Activated CD8-positive, alpha-beta memory T cell treated with anti-CD3 and anti-CD28 coated beads for 48 hours (primary cell): ENCODE measurements at regions not wholly inside any gene's neighbourhood (a gene's known extent, or its start where the extent isn't known, plus 50 kb on each side); places are given as distances from the start of the nearest gene placed in this dataset.
"Not testable (repeated sequence)": the region's sequence is repeated elsewhere in the genome, so short reads cannot be mapped to it uniquely, and the experiment has no call there.

Experiments used
- DNase-seq, 3 experiments: peaks; one replicate each; pipeline ENCODE4 v3.0.0-alpha.2; 2020; ENCODE audit warnings: low read depth in 2 of 3, low spot score in 2 of 3

DNA sequence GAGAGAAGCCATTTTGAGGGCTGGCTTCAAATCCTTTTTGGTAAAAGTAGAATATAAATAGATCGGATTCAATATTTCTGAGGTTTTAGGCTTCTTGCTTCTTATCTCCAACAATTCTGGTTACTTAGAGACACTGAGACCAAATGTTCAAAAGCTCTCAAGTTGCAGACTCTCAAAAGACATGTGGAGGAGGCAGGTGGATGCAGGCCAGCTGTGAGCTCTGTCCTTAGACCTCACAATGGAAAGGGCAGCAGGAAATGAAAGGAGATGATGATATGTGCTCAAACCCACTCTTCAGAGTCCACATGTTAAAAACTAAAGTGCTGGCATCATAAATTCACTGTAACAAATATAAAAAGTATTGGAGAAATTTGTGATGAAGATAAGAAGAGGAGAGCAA is 424.9 kb upstream of the ALCAM start:
- DNase-seq = no peak

- no peak for DNase-seq
Observed at GRCh38 chr3:104943974-104944373, 422.7 kb upstream of the ALCAM start.

DNA sequence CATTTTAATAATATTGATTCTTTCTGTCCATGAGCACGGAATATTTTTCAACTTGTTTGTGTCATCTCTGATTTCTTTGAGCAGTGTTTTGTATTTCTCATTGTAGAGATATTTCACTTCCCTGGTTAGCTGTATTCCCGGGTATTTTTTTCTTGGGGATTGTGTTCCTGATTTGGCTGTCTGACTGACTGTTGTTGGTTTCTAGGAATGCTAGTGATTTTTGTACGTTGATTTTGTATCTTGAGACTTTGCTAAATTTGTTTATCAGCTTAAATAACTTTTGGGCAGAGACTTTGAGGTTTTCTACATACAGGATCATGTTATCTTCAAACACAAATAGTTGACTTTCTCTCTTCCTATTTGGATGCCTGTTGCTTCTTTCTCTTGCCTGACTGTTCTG is 418.8 kb upstream of the ALCAM start:
- DNase-seq = no peak

- not testable (repeated sequence) for DNase-seq
Observed at GRCh38 chr3:104949810-104950209, 416.9 kb upstream of the ALCAM start.

- DNase-seq = no peak
Observed at GRCh38 chr3:104951426-104951825, 415.3 kb upstream of the ALCAM start.

DNA sequence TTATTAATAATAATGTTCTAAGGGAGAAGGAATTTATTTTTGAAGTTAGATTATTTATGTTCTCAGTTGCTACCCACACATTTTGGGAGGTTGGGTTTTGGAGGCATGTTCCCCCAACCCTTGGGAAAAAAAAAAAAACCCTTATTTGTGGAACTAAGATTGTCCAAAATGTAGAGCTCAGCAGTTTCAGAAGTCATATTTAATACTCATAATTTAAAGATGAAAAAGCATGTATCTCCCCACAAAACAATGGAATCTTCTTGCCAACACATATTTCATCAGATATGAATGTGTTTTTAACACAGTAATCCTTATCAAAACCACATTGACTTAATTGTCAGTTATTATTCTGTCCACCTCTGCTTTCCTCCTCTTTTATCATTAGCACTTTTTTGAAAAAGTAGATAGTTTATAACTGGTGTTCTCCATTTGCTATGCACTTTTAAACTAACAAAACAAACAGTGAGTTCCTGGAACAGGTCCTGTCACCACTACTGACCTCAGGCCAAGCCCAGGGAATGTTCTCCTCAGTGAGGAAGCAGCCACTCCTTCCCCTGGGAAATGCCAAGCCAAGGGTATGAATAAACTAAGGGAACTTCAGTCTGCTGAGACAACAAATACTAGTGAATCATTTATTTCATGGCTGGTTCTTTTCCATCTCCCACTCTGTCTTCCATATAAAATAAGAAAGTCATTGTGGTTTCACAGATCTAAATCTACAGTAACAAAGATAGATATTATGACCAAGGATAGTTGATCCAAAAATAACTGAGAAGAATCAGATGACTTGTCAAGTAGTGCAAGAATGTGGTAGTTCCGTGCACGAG is 414.4 kb upstream of the ALCAM start:
- no peak for DNase-seq

DNA sequence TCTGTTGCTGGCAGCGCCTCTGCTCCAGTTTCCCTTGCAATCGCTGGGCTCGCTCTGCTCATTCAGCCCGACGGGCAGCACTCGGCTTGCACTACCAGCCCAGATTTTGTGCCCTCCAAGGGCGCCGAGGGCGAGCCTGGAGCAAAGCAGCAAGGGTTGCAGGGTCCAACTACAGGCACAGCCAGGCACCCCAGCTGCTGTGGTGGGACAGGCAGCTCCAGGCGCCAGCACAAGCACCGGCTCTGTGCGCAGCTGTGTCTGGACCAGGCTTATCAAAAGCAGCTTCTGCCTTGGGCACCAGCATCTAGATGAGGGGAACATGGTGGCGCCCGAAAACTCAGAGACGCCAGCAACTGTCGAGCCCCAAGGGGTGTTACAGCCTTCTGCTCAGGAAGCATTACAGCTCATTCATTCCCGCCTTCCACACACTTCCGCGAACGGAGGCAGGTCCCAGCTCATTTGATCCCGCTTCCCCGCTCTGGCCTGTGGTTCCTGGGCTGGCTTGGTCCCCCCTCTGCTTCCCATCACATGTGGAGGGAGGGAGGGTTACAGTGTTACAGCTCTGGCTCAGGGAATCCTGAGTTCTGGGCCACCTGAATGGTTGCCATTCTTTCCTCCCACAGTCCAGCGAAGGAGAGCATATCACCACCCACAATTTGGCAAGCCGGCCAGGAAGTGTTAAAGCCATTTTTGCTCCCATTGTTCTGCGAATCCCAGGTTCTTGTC is 409.9 kb upstream of the ALCAM start:
- DNase-seq = no peak

- no peak for DNase-seq
Observed at GRCh38 chr3:104960579-104960978, 406.1 kb upstream of the ALCAM start.

GRCh38 chr3:104961851-104962250 is 404.9 kb upstream of the ALCAM start:
- no peak for DNase-seq

- no peak for DNase-seq
Observed at GRCh38 chr3:104974316-104974715, 392.4 kb upstream of the ALCAM start.

DNA sequence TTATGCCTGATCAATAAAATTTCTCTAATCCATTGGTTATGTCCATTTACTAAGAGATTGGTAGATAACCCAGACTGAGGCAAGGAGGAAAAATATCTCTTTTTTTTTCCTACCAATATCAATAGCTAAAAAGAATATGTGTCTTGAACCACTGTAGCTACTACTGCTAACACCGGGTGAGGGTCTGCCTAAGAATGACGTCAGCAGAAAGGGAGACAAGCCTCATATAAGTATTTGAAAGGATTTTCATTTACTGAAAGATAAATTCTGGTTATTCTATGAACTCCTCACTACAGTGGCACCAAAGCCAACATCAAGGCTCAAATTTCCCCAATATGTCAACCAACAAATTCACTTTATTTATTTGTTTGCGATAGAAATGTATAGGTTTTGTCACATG is 389.0 kb upstream of the ALCAM start:
- no peak for DNase-seq

DNA sequence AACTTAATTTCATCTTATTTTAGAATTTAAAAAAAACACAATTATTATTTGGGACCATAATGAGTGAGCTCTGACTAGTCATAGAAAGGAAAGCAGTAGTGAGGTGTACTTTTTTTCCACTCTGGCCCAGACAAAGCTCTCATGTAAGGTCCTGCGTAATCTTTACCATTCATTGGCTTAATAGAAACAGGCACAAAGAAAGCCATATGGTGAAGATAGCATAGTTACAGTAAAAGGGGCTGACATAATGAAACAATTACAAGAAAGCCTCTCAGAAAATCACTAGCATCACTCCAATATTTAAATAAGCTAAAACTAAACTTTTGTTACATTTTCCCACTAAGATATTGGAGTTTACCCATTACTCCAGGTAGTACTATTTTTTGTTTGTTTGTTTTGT is 384.6 kb upstream of the ALCAM start:
- no peak for DNase-seq

DNA sequence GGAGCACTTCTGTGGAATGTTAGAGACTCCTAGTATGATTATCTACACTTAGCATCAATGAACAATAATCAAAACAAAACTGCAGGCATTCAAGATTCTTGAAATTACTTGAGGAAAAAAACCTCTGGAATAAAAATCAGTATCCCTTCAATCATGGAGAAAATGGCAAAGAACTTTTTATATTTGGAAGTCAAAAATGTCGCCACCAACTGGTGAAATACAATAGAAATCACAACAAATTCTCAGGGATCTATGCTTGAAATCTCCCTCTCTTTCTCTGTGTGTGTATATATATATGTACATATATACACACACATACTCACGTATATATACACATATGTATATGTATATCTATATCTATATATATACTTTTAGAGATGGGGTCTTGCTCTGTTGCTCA is 378.9 kb upstream of the ALCAM start:
- no peak for DNase-seq

GRCh38 chr3:104988496-104988895 is 378.2 kb upstream of the ALCAM start:
- DNase-seq = no peak

- DNase-seq = no peak
Observed at GRCh38 chr3:104989878-104990277, 376.8 kb upstream of the ALCAM start.

GRCh38 chr3:104990758-104991157 is 376.0 kb upstream of the ALCAM start:
- DNase-seq = no peak

GRCh38 chr3:104992676-104993075 is 374.0 kb upstream of the ALCAM start:
- no peak for DNase-seq

GRCh38 chr3:105006164-105006563 is 360.5 kb upstream of the ALCAM start:
- no peak for DNase-seq

GRCh38 chr3:105013657-105014056 is 353.1 kb upstream of the ALCAM start:
- no peak for DNase-seq

DNA sequence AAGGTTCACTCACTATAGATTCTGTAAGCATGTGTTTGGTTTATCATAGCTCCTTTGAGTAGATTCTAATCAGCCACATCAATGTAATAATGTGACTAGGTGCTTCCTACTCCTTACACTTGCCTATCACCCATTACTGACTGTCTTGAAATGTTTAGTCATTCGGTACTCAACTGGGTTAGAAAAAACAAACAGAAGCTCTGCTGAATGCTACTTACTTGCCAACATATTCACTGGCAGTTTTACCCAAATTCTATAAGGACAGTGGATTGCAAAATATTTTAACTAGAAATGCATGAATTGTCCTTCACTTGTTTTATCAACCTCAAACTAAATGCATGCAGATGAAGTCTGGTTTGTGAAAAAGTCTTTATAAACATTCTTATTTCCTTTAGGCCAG is 352.1 kb upstream of the ALCAM start:
- DNase-seq = no peak

DNA sequence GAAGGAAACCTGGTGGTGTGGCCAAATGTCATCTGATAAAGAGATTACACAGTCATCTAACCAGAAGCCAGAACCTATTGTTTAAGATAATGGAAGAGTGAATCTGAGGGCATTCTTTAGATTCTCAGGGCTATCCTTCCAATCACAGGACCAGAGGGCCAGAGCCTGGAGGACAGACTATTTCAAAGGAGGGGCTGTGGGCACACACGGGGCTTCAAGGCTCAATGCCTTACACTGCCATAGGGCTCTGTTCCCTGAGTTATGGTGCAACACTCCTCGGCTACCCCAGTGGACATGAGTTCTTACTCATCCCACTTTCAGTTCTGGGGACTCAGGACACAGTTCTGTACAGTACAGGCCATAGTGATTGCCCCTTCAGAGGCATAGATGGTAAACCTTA is 343.9 kb upstream of the ALCAM start:
- DNase-seq = no peak

- no peak for DNase-seq
Observed at GRCh38 chr3:105030211-105030610, 336.5 kb upstream of the ALCAM start.

DNA sequence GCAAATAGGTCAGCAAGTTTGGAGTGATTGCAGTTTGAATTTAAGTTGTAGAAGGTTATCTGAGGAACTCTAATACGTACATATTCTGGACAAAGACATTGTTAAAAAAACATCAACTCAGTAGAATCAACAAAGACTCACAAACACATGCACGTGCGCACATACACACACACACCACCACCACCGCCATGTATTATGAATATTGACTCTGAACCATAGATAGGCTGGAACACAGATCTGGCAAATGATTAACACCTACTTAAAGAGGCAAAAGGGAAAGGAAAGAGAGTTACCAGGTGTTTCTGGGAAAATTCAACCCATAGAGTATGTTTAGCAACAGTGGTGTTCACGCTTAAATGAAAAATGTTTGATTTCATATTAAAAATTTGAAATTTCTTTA is 334.2 kb upstream of the ALCAM start:
- DNase-seq = no peak
